Left forelimb (tissue), 1 donor: ENCODE measurements at regions not wholly inside any gene's neighbourhood (a gene's known extent, or its start where the extent isn't known, plus 50 kb on each side); places are given as distances from the start of the nearest gene placed in this dataset.

Experiments used
- DNase-seq: peaks from one replicate; pipeline ENCODE4 v3.0.0-alpha.2; 2018; ENCODE audit warnings: low spot score

- DNase-seq: no peak
These were observed 426.4 kb downstream of the CTTN start for GRCh38 chr11:70824605-70825245.

- DNase-seq: no peak
These were observed 426.4 kb downstream of the SHANK2 start for GRCh38 chr11:70825893-70826540.

- peak; percentile 74 for DNase-seq
These were observed 425.6 kb downstream of the SHANK2 start for GRCh38 chr11:70826541-70827335.

GRCh38 chr11:70828593-70829082 is 423.7 kb downstream of the SHANK2 start:
- no peak for DNase-seq

GRCh38 chr11:70829134-70829885 is 423.1 kb downstream of the SHANK2 start:
- DNase-seq: no peak

GRCh38 chr11:70829886-70830272 is 422.5 kb downstream of the SHANK2 start:
- no peak for DNase-seq

GRCh38 chr11:70833011-70833410 is 419.4 kb downstream of the SHANK2 start:
- no peak for DNase-seq

GRCh38 chr11:70833554-70833953 is 418.8 kb downstream of the SHANK2 start:
- no peak for DNase-seq

GRCh38 chr11:70834277-70834940 is 418.0 kb downstream of the SHANK2 start:
- DNase-seq: no peak

GRCh38 chr11:70834984-70835560 is 417.3 kb downstream of the SHANK2 start:
- DNase-seq: no peak

GRCh38 chr11:70836071-70836470 is 416.3 kb downstream of the SHANK2 start:
- no peak for DNase-seq

GRCh38 chr11:70838198-70838597 is 414.2 kb downstream of the SHANK2 start:
- no peak for DNase-seq

GRCh38 chr11:70839851-70840250 is 412.5 kb downstream of the SHANK2 start:
- no peak for DNase-seq

GRCh38 chr11:70841264-70841663 is 411.1 kb downstream of the SHANK2 start:
- DNase-seq: no peak

- no peak for DNase-seq
These were observed 410.1 kb downstream of the SHANK2 start for GRCh38 chr11:70842256-70842655.

GRCh38 chr11:70842701-70843100 is 409.7 kb downstream of the SHANK2 start:
- DNase-seq: no peak

GRCh38 chr11:70843906-70844305 is 408.5 kb downstream of the SHANK2 start:
- DNase-seq: no peak

GRCh38 chr11:70844387-70844786 is 408.0 kb downstream of the SHANK2 start:
- no peak for DNase-seq

GRCh38 chr11:70845591-70846041 is 406.8 kb downstream of the SHANK2 start:
- no peak for DNase-seq

- no peak for DNase-seq
These were observed 405.4 kb downstream of the SHANK2 start for GRCh38 chr11:70846781-70847655.
